ENCODE measurements at regions not wholly inside any gene's neighbourhood (a gene's known extent, or its start where the extent isn't known, plus 50 kb on each side); places are given as distances from the start of the nearest gene placed in this dataset.

DNA sequence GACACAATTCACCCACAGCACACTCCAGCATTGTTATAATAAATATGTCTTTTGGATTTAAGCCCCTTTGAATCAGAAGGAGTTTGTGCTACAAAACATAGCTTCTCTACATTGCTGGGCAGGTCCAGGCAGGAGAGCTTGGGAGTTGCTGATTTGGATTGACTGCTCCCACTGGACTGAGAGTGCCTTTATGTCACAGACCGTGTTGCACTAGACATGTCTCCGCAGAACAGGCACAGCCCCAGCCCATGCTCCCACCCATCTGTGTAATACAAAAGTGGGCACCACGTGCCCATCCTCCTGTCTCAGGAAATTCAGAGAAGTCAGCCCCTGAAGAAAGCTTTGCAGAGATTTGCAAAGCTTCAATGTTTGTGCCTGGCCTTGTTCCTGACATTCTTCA, 117.1 kb downstream of the MED10 start:
- TF ChIP-seq, protein P1, sequence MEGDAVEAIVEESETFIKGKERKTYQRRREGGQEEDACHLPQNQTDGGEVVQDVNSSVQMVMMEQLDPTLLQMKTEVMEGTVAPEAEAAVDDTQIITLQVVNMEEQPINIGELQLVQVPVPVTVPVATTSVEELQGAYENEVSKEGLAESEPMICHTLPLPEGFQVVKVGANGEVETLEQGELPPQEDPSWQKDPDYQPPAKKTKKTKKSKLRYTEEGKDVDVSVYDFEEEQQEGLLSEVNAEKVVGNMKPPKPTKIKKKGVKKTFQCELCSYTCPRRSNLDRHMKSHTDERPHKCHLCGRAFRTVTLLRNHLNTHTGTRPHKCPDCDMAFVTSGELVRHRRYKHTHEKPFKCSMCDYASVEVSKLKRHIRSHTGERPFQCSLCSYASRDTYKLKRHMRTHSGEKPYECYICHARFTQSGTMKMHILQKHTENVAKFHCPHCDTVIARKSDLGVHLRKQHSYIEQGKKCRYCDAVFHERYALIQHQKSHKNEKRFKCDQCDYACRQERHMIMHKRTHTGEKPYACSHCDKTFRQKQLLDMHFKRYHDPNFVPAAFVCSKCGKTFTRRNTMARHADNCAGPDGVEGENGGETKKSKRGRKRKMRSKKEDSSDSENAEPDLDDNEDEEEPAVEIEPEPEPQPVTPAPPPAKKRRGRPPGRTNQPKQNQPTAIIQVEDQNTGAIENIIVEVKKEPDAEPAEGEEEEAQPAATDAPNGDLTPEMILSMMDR (IDR thresholded peaks at IDR 0.05) = no peak
- TF ChIP-seq POLR2A (IDR thresholded peaks at IDR 0.05; ENCODE audit: low read depth) = no peak
- TF ChIP-seq EP300 (IDR thresholded peaks at IDR 0.05) = no peak
